A673 (cell line): ENCODE measurements at regions not wholly inside any gene's neighbourhood (a gene's known extent, or its start where the extent isn't known, plus 50 kb on each side); places are given as distances from the start of the nearest gene placed in this dataset.
"Not testable (repeated sequence)": the region's sequence is repeated elsewhere in the genome, so short reads cannot be mapped to it uniquely, and the experiment has no call there.

ENCODE experiments used
- CTCF ChIP-seq: fragments of 300-800, 200-600 bp; sonication (generic); conservative IDR thresholded peaks from 2 replicates; pipeline ENCODE4 v1.5.1; 2017; ENCODE audit warnings: low read depth, mild to moderate bottlenecking, antibody characterized with exemption, low read length, moderate library complexity, mixed read lengths
- EZH2 ChIP-seq: fragments of 200-600 bp; sonication (generic); IDR thresholded peaks from 2 replicates; pipeline ENCODE4 v1.6.1; 2017; ENCODE audit warnings: borderline replicate concordance, low read depth, mild to moderate bottlenecking, mixed read lengths, antibody characterized with exemption, low read length; ENCODE audit not compliant: poor library complexity, severe bottlenecking

- TF ChIP-seq CTCF, EZH2: not testable (repeated sequence)
Observed at GRCh38 chr18:40245612-40246011, 1709.4 kb upstream of the PIK3C3 start.
